Ovary (tissue), 3 donors: ENCODE measurements at regions not wholly inside any gene's neighbourhood (a gene's known extent, or its start where the extent isn't known, plus 50 kb on each side); places are given as distances from the start of the nearest gene placed in this dataset.

Experiments used
- CTCF ChIP-seq, 3 donors: fragments of 450-650 bp in 2 of 3; fragments of 200-600 bp in 1 of 3; IDR thresholded peaks; one replicate each; pipeline versions ENCODE4 v1.5.1 to v1.8.0; 2016 to 2022; ENCODE audit warnings: antibody characterized with exemption in 3 of 3, mild to moderate bottlenecking in 1 of 3
- EP300 ChIP-seq: sonication (generic); formaldehyde crosslinking; IDR thresholded peaks from one replicate; pipeline ENCODE4 v1.6.1; 2017; ENCODE audit warnings: antibody characterized with exemption
- POLR2A ChIP-seq: fragments of 450-650 bp; IDR thresholded peaks from one replicate; pipeline ENCODE4 v1.6.1; 2017; ENCODE audit warnings: antibody characterized with exemption, mild to moderate bottlenecking, moderate library complexity
- donor health status: DM: no; HTN: no; CAD: no.

- TF ChIP-seq POLR2A (no peak), EP300 (no peak), CTCF (IDR thresholded peaks at IDR 0.05) (no peak)
Observed at GRCh38 chr21:35827004-35827403, 233.3 kb downstream of the SETD4 start.
